Astrocyte of the spinal cord (primary cell): ENCODE measurements at regions not wholly inside any gene's neighbourhood (a gene's known extent, or its start where the extent isn't known, plus 50 kb on each side); places are given as distances from the start of the nearest gene placed in this dataset.
A peak's percentile ranks its signal among the peaks of the same experiment; 100 is the strongest.

Experiments
- DNase-seq: peaks from one replicate; pipeline ENCODE4 v3.0.0; 2011; ENCODE audit warnings: low read depth, low spot score
- H3K4me3 ChIP-seq: 2 replicates; pipeline ENCODE4 v1.5.1; 2011; ENCODE audit warnings: low read depth, mild to moderate bottlenecking, low read length, moderate library complexity
- CTCF ChIP-seq: IDR thresholded peaks from 2 replicates; pipeline ENCODE4 v1.5.1; 2012; ENCODE audit warnings: low read depth, mild to moderate bottlenecking, low read length, inconsistent platforms
- in situ Hi-C: cut with HindIII; loops from 2 replicates; pipeline ENCODE4 v1.10.0; 2017; ENCODE audit warnings: low sequenced_read_pairs

GRCh38 chr18:39527465-39527864 lies 1961.9 kb upstream of the CELF4 start:
- in situ Hi-C loops = no loop called here
- no peak overlapping the region for H3K4me3 ChIP-seq
- DNase-seq = no peak
- no peak for TF ChIP-seq CTCF

GRCh38 chr18:39524370-39524769 lies 1958.8 kb upstream of the CELF4 start:
- H3K4me3 ChIP-seq = no peak overlapping the region
- DNase-seq = no peak
- in situ Hi-C loops = no loop called here
- no peak for TF ChIP-seq CTCF

- in situ Hi-C loops = no loop called here
- TF ChIP-seq CTCF = no peak
- DNase-seq = peak; percentile 22
- H3K4me3 ChIP-seq = no peak overlapping the region
Observed at GRCh38 chr18:39523281-39523680, 1957.7 kb upstream of the CELF4 start.

GRCh38 chr18:39521164-39521563 lies 1955.6 kb upstream of the CELF4 start:
- in situ Hi-C loops = no loop called here
- no peak overlapping the region for H3K4me3 ChIP-seq
- TF ChIP-seq CTCF = no peak
- no peak for DNase-seq

DNA sequence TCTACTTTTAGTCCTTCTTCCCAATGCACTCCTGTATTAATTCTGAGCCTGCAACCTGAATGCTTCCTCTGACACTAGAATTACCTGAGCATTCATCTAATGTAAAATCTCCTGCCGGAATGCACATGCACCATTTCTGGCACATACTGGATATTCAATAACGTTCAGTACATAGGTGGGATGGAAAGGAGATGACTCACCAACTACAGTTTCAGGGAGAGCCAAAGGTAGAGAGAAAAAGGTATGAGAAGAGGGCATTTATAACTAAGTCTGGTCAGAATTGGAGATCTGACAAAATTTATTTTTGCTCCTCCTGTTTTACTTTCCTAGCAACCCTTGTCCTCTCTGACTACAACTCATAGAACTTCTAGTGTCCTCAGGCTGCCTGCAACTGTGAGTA lies 1954.1 kb upstream of the CELF4 start:
- in situ Hi-C loops = no loop called here
- no peak overlapping the region for H3K4me3 ChIP-seq
- no peak for DNase-seq
- TF ChIP-seq CTCF = no peak

- no peak for DNase-seq
- no peak overlapping the region for H3K4me3 ChIP-seq
- in situ Hi-C loops = no loop called here
- TF ChIP-seq CTCF = no peak
Observed at GRCh38 chr18:39515299-39515698, 1949.7 kb upstream of the CELF4 start.

GRCh38 chr18:39513186-39513585 lies 1947.6 kb upstream of the CELF4 start:
- in situ Hi-C loops = no loop called here
- TF ChIP-seq CTCF = no peak

More at GRCh38 chr18:39513186-39513585, 1947.6 kb upstream of the CELF4 start:
- no peak for DNase-seq
- H3K4me3 ChIP-seq = no peak overlapping the region
